HFF-Myc (cell line): ENCODE measurements at regions not wholly inside any gene's neighbourhood (a gene's known extent, or its start where the extent isn't known, plus 50 kb on each side); places are given as distances from the start of the nearest gene placed in this dataset.

ENCODE experiments used
- DNase-seq: peaks from one replicate; pipeline ENCODE4 v3.0.0-alpha.2; 2011; ENCODE audit warnings: low read depth; ENCODE audit errors: extremely low read depth
- H3K4me3 ChIP-seq: replicated peaks from 2 replicates; pipeline ENCODE4 v1.5.1; 2011; ENCODE audit warnings: low read depth, mild to moderate bottlenecking, control low read depth, low read length
- CTCF ChIP-seq: IDR thresholded peaks from 2 replicates; pipeline ENCODE4 v1.5.1; 2012; ENCODE audit warnings: mild to moderate bottlenecking, low read depth, low read length, control low read depth; ENCODE audit errors: missing control alignments

GRCh38 chr6:55652429-55652828 is 73.4 kb upstream of the HMGCLL1 start:
- H3K4me3 ChIP-seq: no peak overlapping the region
- DNase-seq: no peak
- TF ChIP-seq CTCF: no peak

- no peak for DNase-seq
- no peak for TF ChIP-seq CTCF
- H3K4me3 ChIP-seq: no peak overlapping the region
Measured at GRCh38 chr6:55651015-55651414, 72.0 kb upstream of the HMGCLL1 start.

GRCh38 chr6:55643861-55644260 is 64.9 kb upstream of the HMGCLL1 start:
- no peak for TF ChIP-seq CTCF
- no peak overlapping the region for H3K4me3 ChIP-seq
- no peak for DNase-seq

- TF ChIP-seq CTCF: no peak
- no peak for DNase-seq
- no peak overlapping the region for H3K4me3 ChIP-seq
Measured at GRCh38 chr6:55642366-55642765, 63.4 kb upstream of the HMGCLL1 start.

GRCh38 chr6:55636406-55637102 is 57.6 kb upstream of the HMGCLL1 start:
- DNase-seq: no peak
- TF ChIP-seq CTCF: no peak
- H3K4me3 ChIP-seq: no peak overlapping the region

GRCh38 chr6:55633471-55633870 is 54.5 kb upstream of the HMGCLL1 start:
- no peak overlapping the region for H3K4me3 ChIP-seq
- DNase-seq: no peak
- no peak for TF ChIP-seq CTCF

GRCh38 chr6:55632953-55633352 is 54.0 kb upstream of the HMGCLL1 start:
- TF ChIP-seq CTCF: no peak

More at GRCh38 chr6:55632953-55633352, 54.0 kb upstream of the HMGCLL1 start:
- no peak overlapping the region for H3K4me3 ChIP-seq
- no peak for DNase-seq
